ENCODE measurements at regions not wholly inside any gene's neighbourhood (a gene's known extent, or its start where the extent isn't known, plus 50 kb on each side); places are given as distances from the start of the nearest gene placed in this dataset.

- ChIA-PET POLR2A (no interaction called here), CTCF (no interaction called here)
- H3K4me2 ChIP-seq = no peak overlapping the region
- H3K9me3 ChIP-seq = peaks cover 3% of the 10 kb centered on the region; the same call in 1 of the 3 replicates
- ATAC-seq (no peak), FAIRE-seq (no peak), DNase-seq (ENCODE audit: low read depth in 1 of 2, low spot score in 1 of 2) (no peak)
- TF ChIP-seq CHD4 (IDR thresholded peaks at IDR 0.05; ENCODE audit: borderline replicate concordance) (no peak), HEYL (CRISPR knock-in tag; IDR thresholded peaks at IDR 0.05) (no peak), TP53 (CRISPR knock-in tag; IDR thresholded peaks at IDR 0.05) (no peak), ZNF302 (CRISPR knock-in tag; IDR thresholded peaks at IDR 0.05) (no peak), MAFK (IDR thresholded peaks at IDR 0.05; ENCODE audit: partially characterized antibody) (no peak), RAD21 (conservative IDR thresholded peaks at IDR 0.05 in 1 of 2, IDR thresholded peaks at IDR 0.05 in 1 of 2) (no peak), ZFP36 (IDR thresholded peaks at IDR 0.05; ENCODE audit: borderline replicate concordance, partially characterized antibody) (no peak), RNF2 (IDR thresholded peaks at IDR 0.05; ENCODE audit: borderline replicate concordance, low read depth) (no peak), HMGXB4 (CRISPR knock-in tag; IDR thresholded peaks at IDR 0.05; ENCODE audit: borderline replicate concordance) (no peak)
- 38% methylated on average over 8 of the region's 8 CpGs for WGBS (ENCODE audit: missing lambda C conversion rate)
- no peak overlapping the region for H3K4me3 ChIP-seq
- no peaks in the 10 kb centered on the region for H3K4me1 ChIP-seq
- no peak overlapping the region for H3K27ac ChIP-seq
These were observed 146.6 kb downstream of the RNASET2 start for GRCh38 chr6:166809721-166810120.

- DNase-seq (ENCODE audit: low read depth in 1 of 2, low spot score in 1 of 2) (no peak), ATAC-seq (no peak), FAIRE-seq (no peak)
- Histone ChIP-seq H3K4me3 (no peak overlapping the region), H3K4me2 (no peak overlapping the region), H3K4me1 (no peaks in the 10 kb centered on the region), H3K27ac (no peak overlapping the region), H3K9me3 (peaks cover 3% of the 10 kb centered on the region; the same call in 1 of the 3 replicates)
- WGBS (ENCODE audit: missing lambda C conversion rate) = 18% methylated on average over 7 of the region's 11 CpGs
- CTCF ChIA-PET = interaction anchor here (0.9 kb wide), 1 partner anchor 32 kb away, joined by 3 read pairs; no protein-coding TSS in a partner anchor
- TF ChIP-seq FOSB (CRISPR knock-in tag; IDR thresholded peaks at IDR 0.05) = no peak
- TF ChIP-seq E2F6 (IDR thresholded peaks at IDR 0.05; ENCODE audit: borderline replicate concordance, low read depth) = no peak
- TF ChIP-seq EP300 (IDR thresholded peaks at IDR 0.05) = no peak
- TF ChIP-seq RAD21 (conservative IDR thresholded peaks at IDR 0.05 in 1 of 2, IDR thresholded peaks at IDR 0.05 in 1 of 2) = no peak
- TF ChIP-seq CHD2 (IDR thresholded peaks at IDR 0.05; ENCODE audit: low read length, partially characterized antibody) = no peak
- TF ChIP-seq PHF8 (IDR thresholded peaks at IDR 0.05; ENCODE audit: borderline replicate concordance, low read depth) = no peak
- TF ChIP-seq KDM1A (IDR thresholded peaks at IDR 0.05; ENCODE audit: low read depth) = no peak
- no peak for TF ChIP-seq HEYL (CRISPR knock-in tag; IDR thresholded peaks at IDR 0.05)
- POLR2A ChIA-PET = no interaction called here
These were observed 149.2 kb downstream of the RNASET2 start for GRCh38 chr6:166806962-166807757.

GRCh38 chr6:166806217-166806838 is 150.0 kb downstream of the RNASET2 start:
- no peak overlapping the region for H3K27ac ChIP-seq
- DNase-seq (ENCODE audit: low read depth in 1 of 2, low spot score in 1 of 2) = no peak
- POLR2A ChIA-PET = no interaction called here
- no peaks in the 10 kb centered on the region for H3K4me1 ChIP-seq
- no peak overlapping the region for H3K4me2 ChIP-seq
- no peak for ATAC-seq
- H3K4me3 ChIP-seq = no peak overlapping the region
- H3K9me3 ChIP-seq = peaks cover 3% of the 10 kb centered on the region; the same call in 1 of the 3 replicates
- CTCF ChIA-PET = no interaction called here
- WGBS (ENCODE audit: missing lambda C conversion rate) = 0% methylated on average over 1 of the region's 1 CpG
- no peak for FAIRE-seq
- TF ChIP-seq PHF8 (IDR thresholded peaks at IDR 0.05; ENCODE audit: borderline replicate concordance, low read depth) = no peak
- no peak for TF ChIP-seq ZC3H11A (IDR thresholded peaks at IDR 0.05)
- no peak for TF ChIP-seq NPAS2 (CRISPR knock-in tag; IDR thresholded peaks at IDR 0.05; ENCODE audit: borderline replicate concordance)
- no peak for TF ChIP-seq ESRRA (IDR thresholded peaks at IDR 0.05; ENCODE audit: borderline replicate concordance, low read length)
- TF ChIP-seq BHLHE40 (IDR thresholded peaks at IDR 0.05; ENCODE audit: low read depth, low read length) = no peak
- TF ChIP-seq ATOH8 (CRISPR knock-in tag; IDR thresholded peaks at IDR 0.05; ENCODE audit: low read depth) = no peak
- no peak for TF ChIP-seq CBX8 (IDR thresholded peaks at IDR 0.05)
- no peak for TF ChIP-seq FOSL2 (IDR thresholded peaks at IDR 0.05)
- TF ChIP-seq FOSL2 (CRISPR knock-in tag; IDR thresholded peaks at IDR 0.05) = no peak
- TF ChIP-seq MYC (IDR thresholded peaks at IDR 0.05; ENCODE audit: borderline replicate concordance, low read length) = no peak
- no peak for TF ChIP-seq ZNF302 (CRISPR knock-in tag; IDR thresholded peaks at IDR 0.05)
- TF ChIP-seq EHMT2 (IDR thresholded peaks at IDR 0.05; ENCODE audit: low read depth) = no peak
- no peak for TF ChIP-seq BCL3 (IDR thresholded peaks at IDR 0.05)
- TF ChIP-seq CEBPB (IDR thresholded peaks at IDR 0.05) = no peak
- no peak for TF ChIP-seq JUNB (IDR thresholded peaks at IDR 0.05)

All from A549 (cell line).